DLD1 (cell line): ENCODE measurements at regions not wholly inside any gene's neighbourhood (a gene's known extent, or its start where the extent isn't known, plus 50 kb on each side); places are given as distances from the start of the nearest gene placed in this dataset.

Experiments
- in situ Hi-C: cut with HindIII; loops from 2 replicates; pipeline ENCODE4 v1.10.0; 2017; ENCODE audit warnings: low sequenced_read_pairs

DNA sequence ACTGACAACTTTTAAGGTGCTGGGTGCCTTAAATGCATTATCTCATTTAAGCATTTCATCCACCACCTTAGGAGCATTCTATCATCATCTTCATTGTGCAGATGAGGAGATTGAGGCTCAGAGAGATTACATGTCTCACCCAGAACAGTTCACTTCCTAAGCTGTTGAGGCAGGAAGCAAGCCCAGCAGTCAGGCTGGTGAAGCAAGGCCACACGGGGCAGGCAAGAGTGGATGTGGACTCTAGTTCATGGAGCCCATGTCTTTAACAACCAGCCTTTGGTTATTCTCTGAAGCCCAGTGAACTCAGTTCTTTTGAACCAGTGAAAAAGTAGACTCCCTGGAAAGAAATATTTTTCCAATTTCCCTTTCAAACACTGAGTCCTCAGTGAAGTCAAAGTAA is 294.8 kb upstream of the MGAT5 start:
- in situ Hi-C loops = no loop called here

DNA sequence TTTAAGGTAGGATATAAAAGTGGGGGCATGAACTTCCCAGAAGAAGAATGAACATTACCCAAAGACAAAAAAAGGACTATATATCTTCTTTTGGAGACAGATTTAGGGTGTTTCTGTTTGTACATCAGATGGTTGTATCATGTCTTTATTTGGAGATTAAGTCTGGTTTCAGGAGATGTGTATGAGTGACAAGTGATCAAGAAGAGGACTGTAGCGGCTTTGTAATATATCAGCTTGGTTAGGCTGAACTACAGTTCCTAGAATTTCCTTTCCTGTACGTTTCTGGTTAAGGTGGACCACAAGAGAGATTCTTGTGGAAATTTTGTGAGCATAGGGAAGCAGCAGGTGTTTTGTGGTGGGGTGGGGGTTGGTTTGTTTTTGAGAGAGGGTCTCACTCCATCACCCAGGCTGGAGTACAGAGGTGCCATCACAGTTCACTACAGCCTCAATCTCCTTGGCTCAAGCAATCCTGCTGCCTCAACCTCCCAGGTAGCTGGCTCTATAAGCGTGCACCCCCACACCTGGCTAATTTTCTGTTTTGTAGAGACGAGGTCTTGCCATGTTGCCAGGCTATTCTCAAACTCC is 287.1 kb upstream of the MGAT5 start:
- in situ Hi-C loops = no loop called here

DNA sequence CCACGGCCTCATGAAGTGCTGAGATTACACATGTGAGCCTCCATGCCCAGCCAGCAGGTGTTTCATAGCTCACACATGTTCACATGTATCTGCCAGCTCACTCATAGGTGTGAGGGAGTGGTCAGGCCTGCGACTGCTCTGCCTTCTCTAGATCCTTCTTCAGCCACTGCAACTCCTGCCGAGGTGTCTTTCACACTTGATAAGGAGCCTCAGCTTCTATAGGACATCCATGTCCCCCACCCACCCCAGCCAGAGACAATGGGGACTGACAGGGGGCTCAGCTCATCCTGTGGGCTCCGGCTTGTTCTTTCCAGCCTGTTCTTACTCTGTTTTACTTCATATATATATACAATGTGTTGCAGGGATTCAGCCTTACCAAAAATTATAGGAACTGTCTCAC is 286.5 kb upstream of the MGAT5 start:
- in situ Hi-C loops = no loop called here

GRCh38 chr2:133968446-133968845 is 285.4 kb upstream of the MGAT5 start:
- in situ Hi-C loops = no loop called here

DNA sequence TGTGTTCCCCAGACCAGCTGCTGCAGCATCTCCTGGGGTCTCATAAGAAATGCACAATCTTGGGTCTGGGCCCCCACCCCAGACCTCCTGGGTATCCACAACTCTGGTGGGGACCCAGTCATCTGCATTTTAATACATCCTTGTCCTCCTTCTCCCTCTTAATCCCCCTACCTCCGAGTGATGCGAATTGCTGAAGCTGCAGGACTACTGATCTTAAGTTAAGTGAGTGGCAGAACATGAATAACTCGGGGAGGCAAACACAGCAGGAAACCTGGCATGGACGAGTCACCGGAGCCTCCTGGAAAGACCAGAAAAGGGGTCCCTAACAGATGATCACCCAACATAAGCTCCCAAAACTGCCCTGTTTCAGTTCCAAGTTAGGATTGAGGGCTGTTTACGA is 283.2 kb upstream of the MGAT5 start:
- in situ Hi-C loops = no loop called here

GRCh38 chr2:133972297-133972696 is 281.6 kb upstream of the MGAT5 start:
- in situ Hi-C loops = no loop called here

DNA sequence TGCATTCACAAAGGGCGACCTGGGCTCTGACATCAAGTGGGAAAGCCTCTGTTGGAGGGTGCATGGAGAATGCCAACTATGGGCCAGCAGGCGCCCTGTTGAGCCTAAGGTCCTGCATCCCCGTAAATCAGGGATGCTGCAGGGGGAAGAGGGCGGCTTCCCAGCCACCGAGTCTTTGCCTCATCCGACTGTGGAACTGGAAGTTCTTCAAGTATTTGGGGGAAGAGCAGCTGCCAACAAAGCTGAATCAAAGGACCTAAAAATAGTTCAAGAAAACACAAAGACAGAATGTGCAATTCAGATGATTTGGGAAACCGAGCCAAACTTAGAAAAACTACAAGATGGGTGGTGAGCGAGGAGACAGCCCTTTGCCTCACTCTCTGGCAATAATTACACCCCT is 281.1 kb upstream of the MGAT5 start:
- in situ Hi-C loops = no loop called here

DNA sequence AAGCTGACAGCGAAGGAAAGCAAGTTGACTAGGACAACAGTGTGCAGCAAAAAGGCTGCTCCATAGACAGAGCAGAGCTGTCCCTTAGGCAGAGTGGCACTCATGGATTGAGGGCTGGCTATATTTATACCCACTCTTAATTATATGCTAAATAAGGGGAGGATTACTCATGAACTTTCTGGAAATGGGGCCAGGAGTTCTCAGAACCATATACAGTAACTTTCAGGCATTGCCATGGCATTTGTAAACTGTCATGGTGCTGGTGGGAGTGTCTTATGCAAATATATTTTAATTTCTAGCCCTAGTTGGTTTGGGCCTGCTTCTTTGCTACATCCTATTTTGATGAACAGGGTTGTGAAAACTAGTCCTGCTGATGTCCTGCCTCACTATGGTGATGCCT is 279.5 kb upstream of the MGAT5 start:
- in situ Hi-C loops = no loop called here

GRCh38 chr2:133975135-133975534 is 278.7 kb upstream of the MGAT5 start:
- in situ Hi-C loops = no loop called here

DNA sequence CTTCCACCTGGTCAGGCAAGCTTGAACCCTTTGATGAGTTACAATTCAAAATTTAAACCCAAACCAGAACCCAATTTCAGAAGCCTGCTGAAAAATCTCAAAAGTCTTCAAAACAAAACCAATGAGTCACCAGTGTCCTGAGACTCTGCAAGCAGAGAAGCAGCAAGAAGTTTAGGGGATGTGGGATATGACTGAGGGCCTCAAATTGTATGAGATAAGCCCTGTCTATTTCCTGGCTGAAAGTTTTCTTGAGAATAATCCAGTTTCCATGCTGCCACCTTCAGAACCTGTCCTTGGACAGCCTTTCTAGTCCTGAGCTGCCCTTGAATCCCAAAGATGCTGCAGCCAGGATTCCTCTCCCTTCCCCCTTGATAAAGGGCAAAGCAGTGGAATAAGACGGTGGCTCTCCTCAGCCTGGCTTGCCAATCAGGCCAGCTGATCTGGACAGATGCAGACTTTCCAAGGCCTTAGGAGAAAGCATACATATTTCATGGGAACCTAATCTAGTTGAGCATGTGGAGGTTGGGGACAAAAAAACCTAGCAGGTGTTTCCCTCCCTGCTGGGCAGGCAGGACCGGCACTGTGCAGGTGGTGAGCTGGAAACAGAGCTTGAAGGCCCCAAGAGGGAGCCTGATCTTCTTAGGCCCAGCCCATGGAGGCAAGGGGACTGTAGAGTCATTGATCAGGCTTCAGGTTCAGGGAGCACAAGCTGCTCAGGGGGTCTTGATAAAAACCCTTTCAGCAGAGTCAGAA is 278.0 kb upstream of the MGAT5 start:
- in situ Hi-C loops = no loop called here

DNA sequence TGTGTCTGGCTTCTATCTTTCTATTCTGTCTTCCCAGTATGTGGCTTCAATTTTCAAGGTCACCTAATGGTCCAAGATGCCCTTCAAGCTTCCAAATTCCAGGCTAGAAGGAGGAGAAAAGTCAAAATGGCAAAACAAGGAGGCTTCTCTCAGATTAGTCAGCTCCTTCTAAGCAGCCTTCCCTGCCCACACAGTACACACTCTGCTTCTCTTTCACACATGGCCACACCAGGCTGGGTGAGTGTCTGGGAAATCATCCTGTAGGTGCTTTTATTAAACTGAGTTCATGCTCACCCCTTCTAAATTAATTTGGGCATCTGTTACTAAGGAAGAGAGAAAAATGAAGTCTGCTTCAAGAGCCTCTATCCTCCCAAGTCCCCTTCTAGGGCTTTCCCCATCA is 277.2 kb upstream of the MGAT5 start:
- in situ Hi-C loops = no loop called here

DNA sequence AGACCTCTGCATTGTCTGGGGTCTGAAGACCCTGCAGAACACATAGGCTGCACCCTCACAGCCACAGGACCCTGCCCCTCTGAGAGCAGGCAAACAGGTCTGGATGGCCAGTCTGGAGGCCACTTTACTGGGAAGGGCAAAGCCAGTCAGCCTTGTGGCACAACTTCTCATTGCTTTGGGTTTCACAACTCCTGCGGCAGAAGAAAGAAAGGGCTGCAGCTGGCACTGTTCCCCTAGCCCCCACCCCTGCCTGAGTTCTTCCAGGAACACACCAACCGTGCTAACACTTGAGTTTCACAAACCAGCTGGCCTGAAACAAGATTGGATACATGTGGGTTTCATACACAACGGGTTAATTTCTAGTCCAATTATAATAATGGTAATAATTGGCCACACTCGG is 276.5 kb upstream of the MGAT5 start:
- in situ Hi-C loops = no loop called here

- in situ Hi-C loops = no loop called here
Measured at GRCh38 chr2:133982256-133982655, 271.6 kb upstream of the MGAT5 start.

DNA sequence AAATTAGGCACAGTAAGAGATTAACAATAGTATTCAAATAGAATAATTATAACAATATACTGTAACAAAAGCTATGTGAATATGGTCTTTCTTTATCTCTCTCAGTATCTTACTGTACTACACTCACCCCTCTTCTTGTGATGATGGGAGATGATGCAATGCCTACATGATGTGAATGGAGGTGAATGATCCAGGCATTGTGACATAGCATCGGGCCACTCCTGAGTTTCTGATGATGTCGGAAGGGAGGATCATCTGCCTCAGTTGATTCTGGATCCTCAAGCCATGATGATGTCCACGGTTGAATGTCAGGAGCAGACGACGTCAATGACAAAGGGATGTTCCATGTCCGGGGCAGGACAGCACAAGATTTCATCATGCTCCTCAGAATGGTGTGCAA is 268.3 kb upstream of the MGAT5 start:
- in situ Hi-C loops = no loop called here

- in situ Hi-C loops = no loop called here
Measured at GRCh38 chr2:133986081-133986837, 267.6 kb upstream of the MGAT5 start.

DNA sequence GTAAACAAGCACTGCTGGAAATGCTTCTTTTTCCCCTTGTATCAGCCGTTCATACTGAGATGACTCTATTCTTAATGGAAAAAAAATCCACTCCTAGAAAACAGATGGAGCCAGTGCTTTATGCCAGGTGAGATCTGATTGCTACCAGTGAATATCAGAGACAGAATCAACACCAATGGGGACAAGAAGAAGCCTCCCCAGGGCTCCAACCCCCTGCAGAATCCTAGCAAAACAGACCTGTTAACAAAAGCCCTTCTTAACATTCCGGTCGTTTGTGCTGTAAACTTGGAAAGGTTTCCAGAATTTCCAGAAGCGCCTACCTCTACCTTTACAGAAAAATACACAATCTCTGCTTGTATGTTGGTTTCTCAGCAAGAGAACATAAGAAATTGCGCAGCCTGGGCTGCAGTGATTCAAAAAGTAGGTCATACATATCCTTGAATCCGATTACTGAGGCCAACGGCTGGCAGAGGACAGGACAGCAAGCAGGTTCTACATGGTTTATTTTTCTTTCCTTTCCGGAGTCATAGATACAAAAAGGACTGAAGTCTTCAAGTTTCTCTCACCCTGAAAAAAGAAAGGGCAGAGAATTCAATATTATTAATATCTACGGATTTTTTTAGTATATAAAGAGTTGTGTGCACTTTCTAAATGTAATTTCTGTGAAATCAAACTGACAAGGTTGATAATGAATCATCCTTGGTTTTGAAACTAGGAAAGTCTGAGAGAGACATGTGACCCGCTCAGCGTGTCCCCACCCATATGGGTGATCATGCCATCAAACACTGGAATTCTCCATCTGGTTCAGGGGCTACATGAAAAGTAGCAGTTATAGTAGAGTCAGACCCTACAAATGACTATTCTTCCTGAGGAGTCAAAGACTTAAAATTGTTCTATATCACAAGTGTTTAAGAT is 266.7 kb upstream of the MGAT5 start:
- in situ Hi-C loops = no loop called here

GRCh38 chr2:133988316-133988891 is 265.5 kb upstream of the MGAT5 start:
- in situ Hi-C loops = no loop called here

DNA sequence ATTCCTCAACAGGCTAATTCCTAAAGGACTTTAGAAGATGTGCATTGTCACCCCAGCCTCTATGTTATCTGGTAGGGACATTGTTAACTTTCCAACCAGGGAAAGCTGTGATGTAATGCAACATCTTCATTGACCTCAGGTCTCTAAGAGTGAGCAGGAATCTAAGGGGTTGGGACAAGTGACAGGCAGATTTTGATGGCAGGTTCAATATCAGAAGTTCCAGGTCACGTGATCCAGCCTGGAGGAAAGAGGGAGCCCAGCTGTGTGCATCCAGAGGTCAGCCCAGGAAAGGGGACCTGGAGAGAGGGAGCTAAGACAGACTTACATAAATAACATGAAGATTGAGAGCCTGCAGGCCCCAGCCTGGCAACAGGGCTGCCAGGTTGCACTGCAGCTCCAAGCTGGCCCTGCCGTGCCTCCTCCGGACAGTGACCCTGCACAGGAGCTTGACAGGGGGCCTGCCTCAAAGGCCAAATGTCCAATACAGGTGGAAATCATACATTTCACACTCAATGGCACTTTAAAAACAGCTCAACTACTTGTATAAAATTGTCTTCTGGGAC is 262.2 kb upstream of the MGAT5 start:
- in situ Hi-C loops = no loop called here

- in situ Hi-C loops = no loop called here
Measured at GRCh38 chr2:133992454-133992853, 261.4 kb upstream of the MGAT5 start.

DNA sequence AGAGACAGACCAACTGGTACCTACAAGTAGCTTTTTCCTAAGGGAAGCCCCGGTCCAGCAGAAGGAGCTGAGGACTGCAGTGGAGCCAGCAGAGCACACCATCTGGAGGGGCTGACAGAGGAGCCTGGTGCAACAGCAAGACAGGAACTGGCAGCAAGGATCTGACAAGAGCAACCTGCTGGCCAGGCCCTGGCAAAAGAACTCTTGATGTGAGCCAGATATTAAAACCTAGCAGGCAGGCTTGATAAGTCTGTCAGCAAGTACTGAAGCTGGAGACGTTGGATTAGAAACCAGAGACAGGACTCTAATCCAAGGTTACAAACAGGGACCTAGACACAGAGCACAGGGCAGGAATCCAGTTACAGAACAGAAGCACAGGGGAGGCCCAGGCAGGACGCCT is 260.7 kb upstream of the MGAT5 start:
- in situ Hi-C loops = no loop called here
